ENCODE measurements at regions not wholly inside any gene's neighbourhood (a gene's known extent, or its start where the extent isn't known, plus 50 kb on each side); places are given as distances from the start of the nearest gene placed in this dataset.

GRCh38 chr6:51161752-51162151, 343.1 kb downstream of the TFAP2B start:
- DNase-seq, result no peak

GRCh38 chr6:51163843-51164529, 345.3 kb downstream of the TFAP2B start:
- DNase-seq, result no peak
- WGBS, 2 donors, result 42 to 61% methylated on average over 6 of the region's 6 CpGs

More at GRCh38 chr6:51161752-51162151, 343.1 kb downstream of the TFAP2B start:
- Histone ChIP-seq H3K9me3 (no peaks in the 10 kb centered on the region), H3K36me3 (no peaks in the 10 kb centered on the region), H3K27me3 (no peaks in the 10 kb centered on the region), H3K27ac (no peak overlapping the region), H3K4me3 (no peak overlapping the region), H3K4me1 (no peaks in the 10 kb centered on the region)
- TF ChIP-seq POLR2A (IDR thresholded peaks at IDR 0.05) (no peak), CTCF (IDR thresholded peaks at IDR 0.05) (no peak)
- intact Hi-C loops (cut with DNase I), result no loop called here

GRCh38 chr6:51166914-51167313, 348.2 kb downstream of the TFAP2B start:
- WGBS, 2 donors, result 41 to 82% methylated on average over 1 of the region's 1 CpG
- no peak for DNase-seq
- Histone ChIP-seq H3K9me3 (no peaks in the 10 kb centered on the region), H3K27me3 (no peaks in the 10 kb centered on the region), H3K27ac (no peak overlapping the region), H3K4me3 (no peak overlapping the region), H3K4me1 (no peaks in the 10 kb centered on the region), H3K36me3 (no peaks in the 10 kb centered on the region)
- intact Hi-C loops (cut with DNase I), result no loop called here
- TF ChIP-seq CTCF (IDR thresholded peaks at IDR 0.05) (no peak), POLR2A (IDR thresholded peaks at IDR 0.05) (no peak)

More at GRCh38 chr6:51163843-51164529, 345.3 kb downstream of the TFAP2B start:
- Histone ChIP-seq H3K27ac (no peak overlapping the region), H3K27me3 (no peaks in the 10 kb centered on the region), H3K4me3 (no peak overlapping the region), H3K9me3 (no peaks in the 10 kb centered on the region), H3K4me1 (no peaks in the 10 kb centered on the region), H3K36me3 (no peaks in the 10 kb centered on the region)
- TF ChIP-seq POLR2A (IDR thresholded peaks at IDR 0.05) (no peak), CTCF (IDR thresholded peaks at IDR 0.05) (no peak)
- intact Hi-C loops (cut with DNase I), result no loop called here

DNA sequence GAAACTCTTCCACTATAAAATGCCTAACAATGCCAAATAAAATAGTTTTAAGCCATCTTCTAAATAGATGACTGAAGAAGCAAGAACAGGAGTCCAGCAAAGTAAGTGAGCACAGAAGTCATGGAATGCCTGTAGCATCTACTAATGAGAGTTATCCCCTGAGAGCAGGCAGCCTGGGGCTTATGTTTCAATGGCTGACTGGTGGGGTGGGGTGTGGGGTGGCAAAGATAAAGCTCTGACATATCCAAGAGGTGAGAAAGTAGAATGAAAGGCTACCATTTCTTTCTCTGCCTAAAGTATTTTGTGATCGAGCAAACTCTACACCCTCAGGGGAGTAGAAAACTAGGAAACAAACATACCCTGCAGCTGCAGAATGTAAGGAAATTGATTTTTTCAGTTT, 348.8 kb downstream of the TFAP2B start:
- H3K4me3 ChIP-seq, result no peak overlapping the region
- no peaks in the 10 kb centered on the region for H3K36me3 ChIP-seq
- DNase-seq, result no peak
- no peak for TF ChIP-seq CTCF (IDR thresholded peaks at IDR 0.05)
- no peak for TF ChIP-seq POLR2A (IDR thresholded peaks at IDR 0.05)
- H3K9me3 ChIP-seq, result no peaks in the 10 kb centered on the region
- intact Hi-C loops (cut with DNase I), result no loop called here
- no peaks in the 10 kb centered on the region for H3K4me1 ChIP-seq
- no peak overlapping the region for H3K27ac ChIP-seq
- 67 to 71% methylated on average over 1 of the region's 1 CpG for WGBS, 2 donors
- H3K27me3 ChIP-seq, result no peaks in the 10 kb centered on the region

- Histone ChIP-seq H3K36me3 (no peaks in the 10 kb centered on the region), H3K27me3 (no peaks in the 10 kb centered on the region), H3K4me1 (no peaks in the 10 kb centered on the region), H3K4me3 (no peak overlapping the region), H3K27ac (no peak overlapping the region), H3K9me3 (no peaks in the 10 kb centered on the region)
- intact Hi-C loops (cut with DNase I), result no loop called here
- no peak for TF ChIP-seq POLR2A (IDR thresholded peaks at IDR 0.05)
- no peak for TF ChIP-seq CTCF (IDR thresholded peaks at IDR 0.05)
- 49 to 71% methylated on average over 3 of the region's 3 CpGs for WGBS, 2 donors
- DNase-seq, result no peak
Observed at GRCh38 chr6:51182827-51183226, 364.2 kb downstream of the TFAP2B start.

Data from esophagus squamous epithelium (tissue), 5 donors.